KMS-11 (cell line): ENCODE measurements at regions not wholly inside any gene's neighbourhood (a gene's known extent, or its start where the extent isn't known, plus 50 kb on each side); places are given as distances from the start of the nearest gene placed in this dataset.

ENCODE experiments used
- H2AFZ ChIP-seq: fragments of 200-600 bp; sonication (generic); 2 replicates; pipeline ENCODE4 v1.6.1; 2016; ENCODE audit warnings: antibody characterized with exemption, mixed run types, low read depth
- H3K27ac ChIP-seq: fragments of 200-600 bp; sonication (generic); 2 replicates; pipeline ENCODE4 v1.6.1; 2016; ENCODE audit warnings: mild to moderate bottlenecking, mixed run types
- H3K27me3 ChIP-seq: fragments of 200-600 bp; sonication (generic); 2 replicates; pipeline ENCODE4 v1.6.1; 2017; ENCODE audit warnings: mild to moderate bottlenecking, low read depth, mixed run types, moderate library complexity; ENCODE audit not compliant: insufficient read depth
- H3K36me3 ChIP-seq: fragments of 200-600 bp; sonication (generic); 2 replicates; pipeline ENCODE4 v1.6.1; 2017; ENCODE audit warnings: mild to moderate bottlenecking, mixed run types; ENCODE audit not compliant: insufficient read depth
- H3K4me1 ChIP-seq: fragments of 200-600 bp; sonication (generic); 2 replicates; pipeline ENCODE4 v1.6.1; 2016; ENCODE audit warnings: mild to moderate bottlenecking, low read depth, mixed run types; ENCODE audit not compliant: poor library complexity, severe bottlenecking
- H3K4me2 ChIP-seq: fragments of 200-600 bp; sonication (generic); 2 replicates; pipeline ENCODE4 v1.7.0; 2016; ENCODE audit warnings: mild to moderate bottlenecking, mixed run types
- H3K4me3 ChIP-seq: fragments of 200-600 bp; sonication (generic); IDR thresholded peaks from 2 replicates; pipeline ENCODE4 v1.6.1; 2017; ENCODE audit warnings: low read depth, low read length, mixed read lengths; ENCODE audit not compliant: insufficient read depth
- H3K79me2 ChIP-seq: fragments of 200-600 bp; sonication (generic); 2 replicates; pipeline ENCODE4 v1.6.1; 2016; ENCODE audit warnings: low read depth, mixed run types; ENCODE audit not compliant: insufficient read depth
- H3K9ac ChIP-seq: fragments of 200-600 bp; sonication (generic); 2 replicates; pipeline ENCODE4 v1.6.1; 2016; ENCODE audit warnings: mild to moderate bottlenecking, mixed run types
- H4K20me1 ChIP-seq: fragments of 200-600 bp; sonication (generic); 2 replicates; pipeline ENCODE4 v1.6.1; 2016; ENCODE audit warnings: mild to moderate bottlenecking, mixed run types; ENCODE audit not compliant: insufficient read depth
- TF ChIP-seq, protein P1 (sequence below): fragments of 200-600 bp; sonication (generic); conservative IDR thresholded peaks from 2 replicates; pipeline ENCODE4 v1.6.1; 2017; ENCODE audit warnings: low read depth, mild to moderate bottlenecking, antibody characterized with exemption, low read length, moderate library complexity, mixed read lengths

DNA sequence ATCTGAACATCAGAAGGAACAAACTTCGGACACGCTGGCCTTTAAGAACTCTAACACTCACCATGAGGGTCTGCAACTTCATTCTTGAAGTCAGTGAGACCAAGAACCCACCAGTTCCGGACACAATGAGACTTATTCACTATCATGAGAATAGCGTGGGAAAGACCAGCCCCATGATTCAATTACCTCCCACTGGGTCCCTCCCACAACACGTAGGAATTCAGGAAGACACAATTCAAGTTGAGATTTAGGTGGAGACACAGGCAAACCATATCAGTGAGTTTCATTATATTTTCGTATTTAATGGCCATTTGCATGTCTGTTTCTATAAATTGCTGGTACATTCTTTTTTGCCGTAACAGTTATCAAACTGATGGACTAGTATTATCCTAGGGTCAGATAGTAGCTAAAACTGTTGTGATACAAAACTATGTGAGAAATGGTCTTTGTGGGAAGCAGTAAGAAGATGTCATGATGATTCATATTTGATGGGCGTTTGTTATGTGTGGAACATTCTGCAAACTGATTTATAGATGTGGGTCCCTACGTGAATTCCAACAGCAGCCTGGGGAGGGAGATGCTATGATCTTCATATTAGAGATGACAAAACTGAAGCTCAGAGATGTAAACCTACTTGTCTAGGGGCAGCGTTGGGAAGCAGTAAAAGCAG is 282.4 kb upstream of the TMEM132C start:
- no peaks in the 10 kb centered on the region for H3K4me1 ChIP-seq
- H4K20me1 ChIP-seq: no peaks in the 10 kb centered on the region
- no peak overlapping the region for H3K4me3 ChIP-seq
- H3K27me3 ChIP-seq: no peaks in the 10 kb centered on the region
- H2AFZ ChIP-seq: no peak overlapping the region
- H3K4me2 ChIP-seq: no peak overlapping the region
- no peaks in the 10 kb centered on the region for H3K36me3 ChIP-seq
- no peaks in the 10 kb centered on the region for H3K79me2 ChIP-seq
- H3K27ac ChIP-seq: no peak overlapping the region
- H3K9ac ChIP-seq: no peak overlapping the region
- TF ChIP-seq, protein P1, sequence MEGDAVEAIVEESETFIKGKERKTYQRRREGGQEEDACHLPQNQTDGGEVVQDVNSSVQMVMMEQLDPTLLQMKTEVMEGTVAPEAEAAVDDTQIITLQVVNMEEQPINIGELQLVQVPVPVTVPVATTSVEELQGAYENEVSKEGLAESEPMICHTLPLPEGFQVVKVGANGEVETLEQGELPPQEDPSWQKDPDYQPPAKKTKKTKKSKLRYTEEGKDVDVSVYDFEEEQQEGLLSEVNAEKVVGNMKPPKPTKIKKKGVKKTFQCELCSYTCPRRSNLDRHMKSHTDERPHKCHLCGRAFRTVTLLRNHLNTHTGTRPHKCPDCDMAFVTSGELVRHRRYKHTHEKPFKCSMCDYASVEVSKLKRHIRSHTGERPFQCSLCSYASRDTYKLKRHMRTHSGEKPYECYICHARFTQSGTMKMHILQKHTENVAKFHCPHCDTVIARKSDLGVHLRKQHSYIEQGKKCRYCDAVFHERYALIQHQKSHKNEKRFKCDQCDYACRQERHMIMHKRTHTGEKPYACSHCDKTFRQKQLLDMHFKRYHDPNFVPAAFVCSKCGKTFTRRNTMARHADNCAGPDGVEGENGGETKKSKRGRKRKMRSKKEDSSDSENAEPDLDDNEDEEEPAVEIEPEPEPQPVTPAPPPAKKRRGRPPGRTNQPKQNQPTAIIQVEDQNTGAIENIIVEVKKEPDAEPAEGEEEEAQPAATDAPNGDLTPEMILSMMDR: no peak

DNA sequence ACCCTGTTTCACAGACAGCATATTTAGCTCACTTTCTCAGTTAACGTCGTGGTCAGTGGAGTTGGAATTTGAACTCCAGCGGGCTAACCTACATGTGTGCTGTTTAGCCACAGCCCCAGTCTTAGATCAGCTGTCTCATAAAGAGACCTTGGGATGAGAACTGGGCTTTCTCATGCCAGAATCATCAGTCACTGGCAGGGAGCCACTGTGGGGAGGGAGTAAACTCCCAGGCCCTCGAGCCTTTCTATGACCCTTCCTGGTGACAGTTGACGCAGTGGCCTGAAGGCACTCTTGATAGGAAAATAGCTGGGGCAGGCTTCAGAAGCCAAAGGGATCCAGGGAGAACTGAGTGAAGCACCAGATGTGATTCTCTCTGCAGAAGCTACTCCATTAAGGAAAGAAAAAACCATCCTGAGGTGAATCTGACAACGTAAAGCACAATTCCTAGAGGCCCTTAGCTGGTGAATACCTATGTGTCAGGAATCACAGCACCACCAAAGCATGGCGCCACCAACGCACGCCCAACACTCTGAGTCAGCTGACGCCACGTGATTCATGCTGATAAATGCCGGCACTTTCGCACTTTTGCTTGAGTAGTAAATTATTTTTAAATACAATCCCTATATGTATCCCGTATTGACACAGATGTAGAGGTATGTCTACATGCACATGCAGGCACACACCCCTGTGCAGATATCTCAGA is 279.6 kb upstream of the TMEM132C start:
- Histone ChIP-seq H4K20me1 (no peaks in the 10 kb centered on the region), H3K27me3 (no peaks in the 10 kb centered on the region), H3K79me2 (no peaks in the 10 kb centered on the region), H3K4me1 (no peaks in the 10 kb centered on the region), H2AFZ (no peak overlapping the region), H3K9ac (no peak overlapping the region), H3K4me2 (no peak overlapping the region), H3K27ac (no peak overlapping the region), H3K36me3 (no peaks in the 10 kb centered on the region), H3K4me3 (no peak overlapping the region)
- TF ChIP-seq, protein P1: no peak

DNA sequence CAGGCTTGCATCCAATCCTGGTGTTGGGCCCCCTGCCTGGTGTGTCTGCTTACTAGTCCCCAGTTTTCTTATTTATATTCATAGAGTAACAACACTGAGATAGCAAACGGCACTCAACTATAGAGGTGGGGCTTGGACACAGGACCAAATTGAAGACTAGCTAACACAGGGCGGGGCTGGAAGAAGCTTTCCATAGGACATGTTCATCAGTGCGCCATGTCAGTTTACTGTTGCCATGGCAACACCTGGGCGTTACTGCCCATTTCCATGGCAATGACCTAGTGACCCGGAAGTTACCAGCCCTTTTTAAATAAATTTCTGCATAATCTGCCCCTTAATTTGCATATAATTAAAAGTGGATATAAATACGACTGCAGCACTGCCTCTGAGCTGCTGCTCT is 275.5 kb upstream of the TMEM132C start:
- TF ChIP-seq, protein P1: no peak
- Histone ChIP-seq H3K36me3 (no peaks in the 10 kb centered on the region), H3K4me2 (no peak overlapping the region), H3K27me3 (no peaks in the 10 kb centered on the region), H3K4me3 (no peak overlapping the region), H4K20me1 (no peaks in the 10 kb centered on the region), H3K4me1 (no peaks in the 10 kb centered on the region), H3K79me2 (no peaks in the 10 kb centered on the region), H3K27ac (no peak overlapping the region), H2AFZ (no peak overlapping the region), H3K9ac (no peak overlapping the region)

DNA sequence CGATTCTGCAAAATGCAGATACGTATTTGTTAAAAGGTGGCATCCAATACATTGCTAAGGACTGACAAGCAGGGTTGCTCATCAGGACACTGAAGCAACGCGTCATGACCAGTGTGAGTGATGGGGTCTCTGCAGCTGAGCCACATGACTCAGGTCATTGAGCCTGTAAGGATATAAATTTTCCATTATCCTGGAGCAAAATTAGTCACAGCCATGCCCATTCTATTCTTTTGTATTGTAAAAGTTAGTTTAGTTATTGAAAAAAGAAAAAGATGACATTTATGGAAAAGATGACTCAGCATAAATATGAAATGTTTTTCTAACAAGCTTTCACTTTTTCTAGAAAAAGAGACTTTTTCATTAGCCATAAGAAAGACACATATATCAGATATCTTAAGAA is 268.0 kb upstream of the TMEM132C start:
- H3K4me3 ChIP-seq: no peak overlapping the region
- H3K27me3 ChIP-seq: no peaks in the 10 kb centered on the region

More for the DNA sequence above, 268.0 kb upstream of the TMEM132C start:
- TF ChIP-seq, protein P1: no peak
- Histone ChIP-seq H3K4me1 (no peaks in the 10 kb centered on the region), H3K79me2 (no peaks in the 10 kb centered on the region), H3K9ac (no peak overlapping the region), H4K20me1 (no peaks in the 10 kb centered on the region), H3K27ac (no peak overlapping the region), H3K4me2 (no peak overlapping the region), H3K36me3 (no peaks in the 10 kb centered on the region), H2AFZ (no peak overlapping the region)
